Endothelial cell of umbilical vein (primary cell): ENCODE measurements at regions not wholly inside any gene's neighbourhood (a gene's known extent, or its start where the extent isn't known, plus 50 kb on each side); places are given as distances from the start of the nearest gene placed in this dataset.

Source experiments
- BruUV-seq: library from RNA; stranded (reverse); fragments of 400-500 nt; replicated peaks from 2 replicates; lab custom pipeline; 2021; lab: Mats Ljungman, UMichigan
- CTCF ChIA-PET: fragments of 300-600, 350-600 bp; sonication (Branson Sonifier 250); formaldehyde crosslinking; loops from one replicate; lab custom pipeline; 2021; ENCODE audit warnings: antibody characterized with exemption, inconsistent platforms; lab: Charles Lee
- POLR2A ChIA-PET: fragments of 300-600, 350-600 bp; sonication (Branson Sonifier 250); formaldehyde crosslinking; loops from one replicate; lab custom pipeline; 2021; ENCODE audit warnings: antibody characterized with exemption, inconsistent platforms; lab: Charles Lee
- DNase-seq: peaks from one replicate; pipeline ENCODE4 v3.0.0-alpha.2; 2011; ENCODE audit warnings: low read depth, low spot score
- FAIRE-seq: peaks from 2 replicates; lab custom pipeline; 2011; peaks lifted over from hg19 to GRCh38; lab: Jason Lieb, UNC
- H2AFZ ChIP-seq: 2 replicates; pipeline ENCODE4 v1.6.0; 2012; ENCODE audit warnings: low read depth, low read length, control low read depth, inconsistent platforms
- H3K27ac ChIP-seq: 2 replicates; pipeline ENCODE4 v1.5.1; 2011; ENCODE audit warnings: low read depth, mild to moderate bottlenecking, control low read depth, low read length, moderate library complexity; ENCODE audit not compliant: insufficient read depth
- H3K27me3 ChIP-seq, 2 experiments: 2 replicates each; pipeline versions ENCODE4 v1.6.0 to v1.6.1; 2011; ENCODE audit warnings: low read length in 2 of 2, mixed read lengths in 1 of 2; ENCODE audit not compliant: control insufficient read depth in 2 of 2, insufficient read depth in 2 of 2
- H3K36me3 ChIP-seq, 2 experiments: 2 replicates in 1 of 2; 3 replicates in 1 of 2; pipeline ENCODE4 v1.5.1; 2011; ENCODE audit warnings: low read length in 2 of 2, mild to moderate bottlenecking in 1 of 2, moderate library complexity in 1 of 2; ENCODE audit not compliant: control insufficient read depth in 2 of 2, insufficient read depth in 2 of 2; ENCODE audit errors: extremely low read depth in 1 of 2
- H3K4me1 ChIP-seq: 3 replicates; pipeline ENCODE4 v1.5.1; 2011; ENCODE audit warnings: mild to moderate bottlenecking, low read length; ENCODE audit not compliant: control insufficient read depth, insufficient read depth; ENCODE audit errors: extremely low read depth
- H3K4me2 ChIP-seq: 2 replicates; pipeline ENCODE4 v1.6.1; 2011; ENCODE audit warnings: low read length, control low read depth, mixed read lengths; ENCODE audit not compliant: insufficient read depth
- H3K4me3 ChIP-seq, 3 experiments: fragments of 200-600 bp in 1 of 3; sonication (generic), shearing (Covaris generic) in 1 of 3; replicated peaks in 1 of 3; 2 replicates each; pipeline ENCODE4 v1.5.1; 2011 to 2016; ENCODE audit warnings: control low read depth in 3 of 3, low read length in 3 of 3, mild to moderate bottlenecking in 2 of 3, inconsistent platforms in 1 of 3, low read depth in 1 of 3, moderate library complexity in 1 of 3; ENCODE audit not compliant: insufficient read depth in 1 of 3
- H3K79me2 ChIP-seq: 2 replicates; pipeline ENCODE4 v1.6.0; 2012; ENCODE audit warnings: low read length, inconsistent platforms; ENCODE audit not compliant: control insufficient read depth, insufficient read depth
- H3K9ac ChIP-seq: replicated peaks from 2 replicates; pipeline ENCODE3; 2011; ENCODE audit warnings: low read length, control low read depth; ENCODE audit not compliant: insufficient read depth; ENCODE audit errors: extremely low read depth
- H3K9me1 ChIP-seq: replicated peaks from 3 replicates; pipeline ENCODE4 v1.6.0; 2011; ENCODE audit warnings: mild to moderate bottlenecking, low read length; ENCODE audit not compliant: control insufficient read depth, insufficient read depth; ENCODE audit errors: extremely low read depth
- H3K9me3 ChIP-seq: replicated peaks from 2 replicates; pipeline ENCODE4 v1.5.1; 2012; ENCODE audit warnings: low read length, inconsistent platforms; ENCODE audit not compliant: control insufficient read depth, insufficient read depth
- H4K20me1 ChIP-seq: replicated peaks from 2 replicates; pipeline ENCODE3; 2011; ENCODE audit warnings: mild to moderate bottlenecking, low read length; ENCODE audit not compliant: control insufficient read depth, insufficient read depth; ENCODE audit errors: extremely low read depth
- EZH2 ChIP-seq: IDR thresholded peaks from 2 replicates; pipeline ENCODE4 v1.6.1; 2012; ENCODE audit warnings: borderline replicate concordance, low read depth, mild to moderate bottlenecking, moderate library complexity, low read length, inconsistent platforms; ENCODE audit not compliant: severe bottlenecking
- FOS ChIP-seq: IDR thresholded peaks from 2 replicates; pipeline ENCODE4 v1.6.1; 2011; ENCODE audit warnings: mild to moderate bottlenecking, low read length, moderate library complexity, borderline replicate concordance; ENCODE audit not compliant: insufficient read depth
- GATA2 ChIP-seq: IDR thresholded peaks from 2 replicates; pipeline ENCODE4 v1.7.0; 2011; ENCODE audit warnings: low read depth, mild to moderate bottlenecking, moderate library complexity, mixed read lengths, low read length; ENCODE audit not compliant: insufficient read length, insufficient read depth
- JUN ChIP-seq: IDR thresholded peaks from 2 replicates; pipeline ENCODE4 v1.6.1; 2011; ENCODE audit warnings: borderline replicate concordance, low read depth; ENCODE audit not compliant: insufficient read length, insufficient read depth
- MYC ChIP-seq: IDR thresholded peaks from one replicate; pipeline ENCODE4 v1.6.1; 2011; ENCODE audit warnings: mild to moderate bottlenecking, low read depth, low read length
- POLR2AphosphoS5 ChIP-seq: IDR thresholded peaks from 2 replicates; pipeline ENCODE4 v1.6.1; 2012; ENCODE audit warnings: low read depth, mild to moderate bottlenecking, control low read depth, low read length, moderate library complexity; ENCODE audit not compliant: insufficient read depth
- dilution Hi-C: fragments of 300-500 bp; cut with MboI; formaldehyde crosslinking; loops from one replicate; pipeline ENCODE4 v1.15.0; 2019; ENCODE audit warnings: low sequenced_read_pairs; ENCODE audit not compliant: extremely low pct_ligation_motif_present
- intact Hi-C: fragments of 100-400 bp; cut with micrococcal nuclease; formaldehyde crosslinking; loops from one replicate; pipeline ENCODE4 v1.10.0; 2022
- TF ChIP-seq, protein P1 (sequence below), 2 donors: IDR thresholded peaks; 1 replicate in 1 of 2; 2 replicates in 1 of 2; pipeline ENCODE4 v1.5.1; 2011; ENCODE audit warnings: low read length in 2 of 2, mild to moderate bottlenecking in 2 of 2, moderate library complexity in 2 of 2, control low read depth in 1 of 2, inconsistent platforms in 1 of 2, low read depth in 1 of 2; ENCODE audit not compliant: insufficient read depth in 1 of 2; ENCODE audit errors: extremely low read depth in 1 of 2
- TF ChIP-seq, protein P2 (sequence below): IDR thresholded peaks from 2 replicates; pipeline ENCODE4 v1.6.1; 2011; ENCODE audit not compliant: insufficient read depth, insufficient read length

DNA sequence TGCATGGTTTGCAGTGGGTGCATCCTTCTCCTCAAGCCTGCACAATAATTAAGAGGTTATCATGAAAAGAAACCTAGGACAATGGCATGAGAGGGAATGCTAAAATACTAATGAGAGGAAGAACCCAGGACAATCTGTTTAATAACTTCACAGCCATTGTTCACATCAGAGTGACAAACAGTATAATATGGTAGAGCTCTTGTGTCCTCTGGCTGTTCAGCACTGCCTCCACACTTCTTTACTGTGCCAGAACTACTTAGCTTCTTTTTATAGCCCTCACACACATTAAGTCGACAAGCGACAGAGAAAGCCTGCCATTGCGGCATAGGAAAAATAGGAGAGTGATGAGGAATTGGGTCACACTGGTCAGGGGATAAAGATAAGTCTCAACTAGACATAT lies 65.0 kb upstream of the MEIS2 start:
- Histone ChIP-seq H3K4me3 (no peak overlapping the region), H3K9me3 (no peaks in the 10 kb centered on the region), H2AFZ (no peak overlapping the region), H3K9ac (no peak overlapping the region), H3K9me1 (no peaks in the 10 kb centered on the region), H3K79me2 (no peaks in the 10 kb centered on the region), H3K4me1 (no peaks in the 10 kb centered on the region), H3K27me3 (no peaks in the 10 kb centered on the region), H3K36me3 (no peaks in the 10 kb centered on the region), H4K20me1 (no peaks in the 10 kb centered on the region), H3K27ac (no peak overlapping the region), H3K4me2 (no peak overlapping the region)
- intact Hi-C loops (loop anchor here (1.0 kb wide), 1 partner anchor 11 kb away; no protein-coding TSS in a partner anchor), dilution Hi-C loops (no loop called here)
- CTCF ChIA-PET = no interaction called here
- BruUV-seq = no TSS peak
- TF ChIP-seq MYC = no peak
- POLR2A ChIA-PET = no interaction called here
- no peak for FAIRE-seq
- DNase-seq = no peak

DNA sequence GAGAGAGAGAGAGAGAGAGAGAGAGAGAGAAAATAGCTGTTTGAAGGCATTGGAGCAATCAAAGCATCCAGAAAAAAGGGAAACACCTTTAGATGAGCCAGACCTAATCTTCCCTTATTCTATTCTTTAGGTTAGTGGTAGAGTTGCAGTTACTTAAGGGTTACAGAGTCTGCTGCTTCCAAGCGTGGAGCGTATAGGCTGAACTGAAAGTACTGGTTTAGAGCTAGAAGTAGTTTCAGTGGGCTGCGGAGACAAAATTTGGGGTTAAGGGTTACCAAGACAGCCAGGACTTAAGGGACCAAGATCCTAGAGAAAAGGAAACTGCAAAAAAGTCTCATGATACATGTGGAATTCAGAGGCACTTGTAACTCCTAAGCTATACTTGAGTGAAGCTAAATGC lies 66.1 kb upstream of the MEIS2 start:
- no peaks in the 10 kb centered on the region for H3K27me3 ChIP-seq
- intact Hi-C loops (no loop called here), dilution Hi-C loops (no loop called here)
- no peak for DNase-seq
- no peaks in the 10 kb centered on the region for H3K9me3 ChIP-seq
- no peak for FAIRE-seq
- no peaks in the 10 kb centered on the region for H3K36me3 ChIP-seq
- H3K4me1 ChIP-seq = no peaks in the 10 kb centered on the region
- no peaks in the 10 kb centered on the region for H4K20me1 ChIP-seq
- H3K4me2 ChIP-seq = no peak overlapping the region
- no peaks in the 10 kb centered on the region for H3K9me1 ChIP-seq
- ChIA-PET POLR2A (no interaction called here), CTCF (no interaction called here)
- TF ChIP-seq MYC = no peak
- TF ChIP-seq, protein P1, sequence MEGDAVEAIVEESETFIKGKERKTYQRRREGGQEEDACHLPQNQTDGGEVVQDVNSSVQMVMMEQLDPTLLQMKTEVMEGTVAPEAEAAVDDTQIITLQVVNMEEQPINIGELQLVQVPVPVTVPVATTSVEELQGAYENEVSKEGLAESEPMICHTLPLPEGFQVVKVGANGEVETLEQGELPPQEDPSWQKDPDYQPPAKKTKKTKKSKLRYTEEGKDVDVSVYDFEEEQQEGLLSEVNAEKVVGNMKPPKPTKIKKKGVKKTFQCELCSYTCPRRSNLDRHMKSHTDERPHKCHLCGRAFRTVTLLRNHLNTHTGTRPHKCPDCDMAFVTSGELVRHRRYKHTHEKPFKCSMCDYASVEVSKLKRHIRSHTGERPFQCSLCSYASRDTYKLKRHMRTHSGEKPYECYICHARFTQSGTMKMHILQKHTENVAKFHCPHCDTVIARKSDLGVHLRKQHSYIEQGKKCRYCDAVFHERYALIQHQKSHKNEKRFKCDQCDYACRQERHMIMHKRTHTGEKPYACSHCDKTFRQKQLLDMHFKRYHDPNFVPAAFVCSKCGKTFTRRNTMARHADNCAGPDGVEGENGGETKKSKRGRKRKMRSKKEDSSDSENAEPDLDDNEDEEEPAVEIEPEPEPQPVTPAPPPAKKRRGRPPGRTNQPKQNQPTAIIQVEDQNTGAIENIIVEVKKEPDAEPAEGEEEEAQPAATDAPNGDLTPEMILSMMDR (IDR thresholded peaks at IDR 0.05; ENCODE audit: extremely low read depth in 1 of 2, insufficient read depth in 1 of 2, low read depth in 1 of 2, low read length in 2 of 2) = no peak
- no peak for TF ChIP-seq GATA2
- no peak for TF ChIP-seq FOS
- no peak for TF ChIP-seq JUN
- no peak for TF ChIP-seq EZH2
- no peak for TF ChIP-seq POLR2AphosphoS5
- TF ChIP-seq, protein P2, sequence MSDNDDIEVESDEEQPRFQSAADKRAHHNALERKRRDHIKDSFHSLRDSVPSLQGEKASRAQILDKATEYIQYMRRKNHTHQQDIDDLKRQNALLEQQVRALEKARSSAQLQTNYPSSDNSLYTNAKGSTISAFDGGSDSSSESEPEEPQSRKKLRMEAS = no peak
- no peak overlapping the region for H3K27ac ChIP-seq
- no TSS peak for BruUV-seq
- H3K9ac ChIP-seq = no peak overlapping the region
- no peak overlapping the region for H2AFZ ChIP-seq
- no peak overlapping the region for H3K4me3 ChIP-seq
- H3K79me2 ChIP-seq = no peaks in the 10 kb centered on the region
